ENCODE measurements at regions not wholly inside any gene's neighbourhood (a gene's known extent, or its start where the extent isn't known, plus 50 kb on each side); places are given as distances from the start of the nearest gene placed in this dataset.

- 50 to 100% methylated on average over 1 of the region's 1 CpG for WGBS, 2 donors
- intact Hi-C loops (cut with DNase I; ENCODE audit: low total_unique reads), result no loop called here
- DNase-seq (ENCODE audit: low spot score in 2 of 2), result no peak
- TF ChIP-seq POLR2A (IDR thresholded peaks at IDR 0.05) (no peak), CTCF (IDR thresholded peaks at IDR 0.05) (no peak)
- H3K4me3 ChIP-seq (ENCODE audit: low read depth, poor library complexity, severe bottlenecking), result no peak overlapping the region
Measured at GRCh38 chr1:188070848-188071247, 1242.1 kb downstream of the PLA2G4A start.

- WGBS, 2 donors, result 52 to 72% methylated on average over 3 of the region's 3 CpGs
- TF ChIP-seq POLR2A (IDR thresholded peaks at IDR 0.05) (no peak), CTCF (IDR thresholded peaks at IDR 0.05) (no peak)
- no peak for DNase-seq (ENCODE audit: low spot score in 2 of 2)
- no peak overlapping the region for H3K4me3 ChIP-seq (ENCODE audit: low read depth, poor library complexity, severe bottlenecking)
- intact Hi-C loops (cut with DNase I; ENCODE audit: low total_unique reads), result no loop called here
Measured at GRCh38 chr1:188089015-188089414, 1260.3 kb downstream of the PLA2G4A start.

GRCh38 chr1:188089461-188089860, 1260.7 kb downstream of the PLA2G4A start:
- DNase-seq (ENCODE audit: low spot score in 2 of 2), result no peak
- H3K4me3 ChIP-seq (ENCODE audit: low read depth, poor library complexity, severe bottlenecking), result no peak overlapping the region
- intact Hi-C loops (cut with DNase I; ENCODE audit: low total_unique reads), result no loop called here
- TF ChIP-seq CTCF (IDR thresholded peaks at IDR 0.05), result no peak
- no peak for TF ChIP-seq POLR2A (IDR thresholded peaks at IDR 0.05)

GRCh38 chr1:188096521-188096920, 1267.8 kb downstream of the PLA2G4A start:
- TF ChIP-seq POLR2A (IDR thresholded peaks at IDR 0.05) (no peak), CTCF (IDR thresholded peaks at IDR 0.05) (no peak)
- DNase-seq (ENCODE audit: low spot score in 2 of 2), result no peak
- H3K4me3 ChIP-seq (ENCODE audit: low read depth, poor library complexity, severe bottlenecking), result no peak overlapping the region
- intact Hi-C loops (cut with DNase I; ENCODE audit: low total_unique reads), result no loop called here

- intact Hi-C loops (cut with DNase I; ENCODE audit: low total_unique reads), result no loop called here
- TF ChIP-seq POLR2A (IDR thresholded peaks at IDR 0.05) (no peak), CTCF (IDR thresholded peaks at IDR 0.05) (no peak)
- no peak overlapping the region for H3K4me3 ChIP-seq (ENCODE audit: low read depth, poor library complexity, severe bottlenecking)
- 54 to 57% methylated on average over 2 of the region's 2 CpGs for WGBS, 2 donors
- no peak for DNase-seq (ENCODE audit: low spot score in 2 of 2)
Measured at GRCh38 chr1:188117436-188117835, 1288.7 kb downstream of the PLA2G4A start.

- intact Hi-C loops (cut with DNase I; ENCODE audit: low total_unique reads), result no loop called here
- TF ChIP-seq CTCF (IDR thresholded peaks at IDR 0.05) (no peak), POLR2A (IDR thresholded peaks at IDR 0.05) (no peak)
- 45 to 51% methylated on average over 4 of the region's 4 CpGs for WGBS, 2 donors
- H3K4me3 ChIP-seq (ENCODE audit: low read depth, poor library complexity, severe bottlenecking), result no peak overlapping the region
- no peak for DNase-seq (ENCODE audit: low spot score in 2 of 2)
Measured at GRCh38 chr1:188122646-188123045, 1293.9 kb downstream of the PLA2G4A start.
